ENCODE measurements at regions not wholly inside any gene's neighbourhood (a gene's known extent, or its start where the extent isn't known, plus 50 kb on each side); places are given as distances from the start of the nearest gene placed in this dataset.

GRCh38 chr2:129354631-129355030, 624.8 kb upstream of the RAB6C start:
- DNase-seq (ENCODE audit: low read depth) = no peak
- H3K4me3 ChIP-seq (ENCODE audit: low read length) = no peak overlapping the region
- no peak for TF ChIP-seq CTCF (conservative IDR thresholded peaks at IDR 0.05; ENCODE audit: low read depth, low read length)

GRCh38 chr2:129361688-129362087, 617.8 kb upstream of the RAB6C start:
- TF ChIP-seq CTCF (conservative IDR thresholded peaks at IDR 0.05; ENCODE audit: low read depth, low read length) = no peak
- DNase-seq (ENCODE audit: low read depth) = no peak
- H3K4me3 ChIP-seq (ENCODE audit: low read length) = no peak overlapping the region

GRCh38 chr2:129366263-129366662, 613.2 kb upstream of the RAB6C start:
- no peak overlapping the region for H3K4me3 ChIP-seq (ENCODE audit: low read length)
- no peak for DNase-seq (ENCODE audit: low read depth)
- TF ChIP-seq CTCF (conservative IDR thresholded peaks at IDR 0.05; ENCODE audit: low read depth, low read length) = no peak

- no peak for TF ChIP-seq CTCF (conservative IDR thresholded peaks at IDR 0.05; ENCODE audit: low read depth, low read length)
- no peak overlapping the region for H3K4me3 ChIP-seq (ENCODE audit: low read length)
- no peak for DNase-seq (ENCODE audit: low read depth)
These were observed 612.4 kb upstream of the RAB6C start for GRCh38 chr2:129367107-129367506.

GRCh38 chr2:129369437-129369836, 610.0 kb upstream of the RAB6C start:
- DNase-seq (ENCODE audit: low read depth) = no peak
- no peak for TF ChIP-seq CTCF (conservative IDR thresholded peaks at IDR 0.05; ENCODE audit: low read depth, low read length)
- H3K4me3 ChIP-seq (ENCODE audit: low read length) = no peak overlapping the region

- no peak overlapping the region for H3K4me3 ChIP-seq (ENCODE audit: low read length)
These were observed 605.0 kb upstream of the RAB6C start for GRCh38 chr2:129374452-129374851.

More at GRCh38 chr2:129374452-129374851, 605.0 kb upstream of the RAB6C start:
- DNase-seq (ENCODE audit: low read depth) = no peak
- no peak for TF ChIP-seq CTCF (conservative IDR thresholded peaks at IDR 0.05; ENCODE audit: low read depth, low read length)

Data from retinal pigment epithelial cell (primary cell).